HG03103 (cell line): ENCODE measurements at regions not wholly inside any gene's neighbourhood (a gene's known extent, or its start where the extent isn't known, plus 50 kb on each side); places are given as distances from the start of the nearest gene placed in this dataset.

ENCODE experiments used
- ATAC-seq: cut with Tn5 transposase; IDR thresholded peaks from one replicate; pipeline ENCODE4 v1.9.1; 2021; ENCODE audit warnings: low read depth; ENCODE audit not compliant: unreplicated experiment

- no peak for ATAC-seq
Observed at GRCh38 chr5:88377705-88378656, 109.3 kb upstream of the TMEM161B start.

DNA sequence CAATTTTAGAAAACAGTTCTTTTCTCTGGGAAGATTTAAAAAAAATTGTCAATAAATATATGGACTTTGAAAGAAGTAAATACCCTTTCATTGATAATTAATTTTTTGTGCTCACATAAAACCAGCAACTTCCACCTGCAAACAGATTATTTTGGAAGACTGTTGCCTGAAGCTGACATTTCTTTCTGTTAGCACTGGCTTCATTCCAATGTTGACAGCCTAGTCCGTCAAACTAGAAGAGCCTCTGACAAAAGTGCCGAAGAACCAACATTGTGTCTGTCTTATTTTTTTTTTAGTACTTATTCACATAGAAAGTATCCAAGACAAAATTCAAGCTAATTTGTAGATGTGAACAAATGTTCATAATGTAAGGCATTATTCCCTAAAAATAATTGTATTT lies 108.6 kb upstream of the TMEM161B start:
- ATAC-seq: no peak

GRCh38 chr5:88376728-88377127 lies 108.1 kb upstream of the TMEM161B start:
- ATAC-seq: no peak

DNA sequence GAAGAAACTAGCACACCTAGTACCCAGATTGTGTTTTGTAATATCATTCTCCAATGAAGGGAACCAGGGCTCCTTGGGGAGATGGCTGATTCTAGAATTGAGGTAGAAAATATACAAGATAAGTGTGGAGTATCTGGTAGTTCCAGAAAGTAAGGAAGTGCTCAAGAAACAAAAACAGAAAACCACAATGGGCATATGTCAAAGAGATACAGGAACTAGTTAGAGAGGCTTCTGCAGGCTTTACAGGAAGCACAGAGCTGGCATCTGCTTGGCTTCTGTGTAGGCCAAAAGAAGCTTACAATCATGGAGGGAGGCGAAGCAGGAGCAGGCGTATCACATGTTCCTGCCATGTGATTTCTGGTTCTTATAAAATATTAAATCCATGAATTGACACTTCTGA lies 105.7 kb upstream of the TMEM161B start:
- ATAC-seq: no peak

DNA sequence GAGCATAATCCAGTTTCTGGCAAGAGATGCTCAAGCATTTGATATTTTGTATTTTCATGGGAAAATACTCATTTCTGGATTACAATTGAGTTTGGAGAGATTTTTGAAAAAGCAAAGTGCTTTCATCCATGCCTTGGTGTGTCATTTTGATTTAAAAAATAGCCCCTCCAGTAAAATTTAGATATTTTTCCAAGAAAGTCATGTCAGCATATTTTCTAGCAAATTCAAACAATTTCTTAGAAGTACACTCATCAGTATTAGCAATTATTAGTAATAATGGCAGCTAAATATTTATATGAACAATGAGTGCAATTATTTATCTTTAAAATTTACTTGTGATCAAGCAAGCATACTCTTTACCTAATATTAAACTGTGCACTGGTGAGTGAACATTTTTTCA lies 102.2 kb upstream of the TMEM161B start:
- ATAC-seq: no peak

- ATAC-seq: no peak
Observed at GRCh38 chr5:88368201-88368600, 99.6 kb upstream of the TMEM161B start.

DNA sequence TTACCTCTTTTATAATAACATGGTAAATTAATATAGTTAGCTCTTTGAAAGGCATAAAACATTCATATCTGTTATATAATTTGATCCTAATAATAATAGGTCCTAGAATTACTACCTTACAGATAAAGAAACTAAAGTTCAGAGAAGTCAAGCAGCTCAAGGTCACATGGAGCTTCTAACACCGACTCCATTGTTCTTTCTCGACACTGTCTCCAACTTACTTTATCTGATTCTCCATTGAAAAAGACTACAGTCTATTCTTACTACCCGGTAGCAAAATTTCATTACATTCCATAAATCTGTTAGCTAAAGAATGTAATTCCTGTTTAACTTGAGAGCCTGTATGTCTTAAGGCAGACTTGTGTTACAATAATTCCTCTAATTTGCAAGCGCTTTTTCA lies 96.3 kb upstream of the TMEM161B start:
- ATAC-seq: no peak

DNA sequence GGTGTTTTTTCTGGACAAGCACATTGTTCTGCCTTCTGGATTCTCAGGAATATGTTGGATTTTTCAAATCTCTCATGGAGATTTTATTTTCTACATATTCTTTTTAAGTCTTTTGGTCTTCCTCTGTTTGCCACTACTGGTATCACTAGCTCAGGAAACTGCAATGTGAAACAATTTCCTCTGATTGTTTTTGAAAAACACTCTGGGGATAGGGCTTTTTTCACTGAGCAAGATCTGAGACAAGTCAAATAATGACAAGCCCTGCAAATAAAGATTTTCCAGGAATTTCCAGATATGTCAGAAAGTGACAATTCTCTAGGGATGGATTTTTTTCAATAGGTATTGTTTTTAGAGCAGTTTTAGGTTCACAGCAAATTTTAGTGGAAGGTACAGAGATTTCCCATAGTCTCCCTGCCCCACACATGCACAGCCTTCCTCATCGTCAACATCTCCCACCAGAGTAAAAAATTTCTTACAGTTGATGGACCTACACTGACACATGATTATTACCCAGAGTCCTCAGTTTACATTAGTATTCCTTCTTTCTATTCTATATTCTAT lies 86.9 kb upstream of the TMEM161B start:
- no peak for ATAC-seq

- ATAC-seq: no peak
Observed at GRCh38 chr5:88325868-88326267, 57.2 kb upstream of the TMEM161B start.

DNA sequence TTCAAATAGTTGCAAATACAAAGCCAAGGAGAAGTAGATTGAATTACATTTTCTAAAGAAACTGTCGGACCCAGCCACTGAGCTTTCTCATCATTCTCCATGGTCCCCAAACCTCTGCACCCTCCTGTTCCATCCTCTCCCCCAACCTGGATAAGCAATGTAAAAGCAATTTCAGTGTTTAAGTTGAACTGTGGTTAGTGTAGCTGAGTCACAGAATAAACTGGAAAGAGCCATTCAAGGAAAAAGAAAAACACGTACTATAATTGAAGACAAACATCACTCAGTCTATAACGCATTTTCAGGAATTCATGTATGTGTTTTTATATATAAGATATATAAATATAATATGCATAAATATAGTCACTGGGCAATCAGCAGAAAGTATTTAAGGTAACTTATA lies 54.1 kb upstream of the TMEM161B start:
- no peak for ATAC-seq
